ENCODE measurements at regions not wholly inside any gene's neighbourhood (a gene's known extent, or its start where the extent isn't known, plus 50 kb on each side); places are given as distances from the start of the nearest gene placed in this dataset.

GRCh38 chr7:82616059-82616728 is 172.6 kb upstream of the CACNA2D1 start:
- Histone ChIP-seq H3K4me3 (ENCODE audit: control insufficient read depth in 1 of 7, extremely low read depth in 1 of 7, insufficient read depth in 4 of 7, low read depth in 2 of 7, low read length in 6 of 7) (peak overlapping the region in 1 of 7 experiments; percentile 7), H3K9me3 (ENCODE audit: control extremely low read depth in 1 of 5, control insufficient read depth in 4 of 5, insufficient read depth in 2 of 5, low read depth in 1 of 5, low read length in 4 of 5) (no peaks in the 10 kb centered on the region), H3K4me1 (ENCODE audit: control extremely low read depth in 1 of 4, control insufficient read depth in 4 of 4, insufficient read depth in 4 of 4, low read length in 3 of 4) (peaks cover 0 to 15% (median 0%) of the 10 kb centered on the region in 4 experiments), H3K27me3 (replicated peaks in 2 of 5; ENCODE audit: control insufficient read depth in 4 of 5, insufficient read depth in 5 of 5, low read length in 4 of 5) (no peaks in the 10 kb centered on the region), H3K36me3 (ENCODE audit: control insufficient read depth in 4 of 4, insufficient read depth in 4 of 4, low read length in 3 of 4) (no peaks in the 10 kb centered on the region), H3K27ac (ENCODE audit: insufficient read depth in 1 of 2, low read depth in 1 of 2, low read length in 2 of 2, poor library complexity in 1 of 2, severe bottlenecking in 2 of 2) (no peak overlapping the region)
- CTCF ChIA-PET, result interaction anchor here (1.2 to 2.9 kb wide), 4 partner anchors 10 to 382 kb away, joined by 3 to 12 read pairs (median 4); no protein-coding TSS in a partner anchor
- peak in 2 of 3 donors; percentile 13 to 28 for DNase-seq
- POLR2A ChIA-PET, result no interaction called here
- WGBS (ENCODE audit: insufficient coverage), result 64% methylated on average over 2 of the region's 2 CpGs

- no peaks in the 10 kb centered on the region for H3K9me3 ChIP-seq (ENCODE audit: control extremely low read depth in 1 of 5, control insufficient read depth in 4 of 5, insufficient read depth in 2 of 5, low read depth in 1 of 5, low read length in 4 of 5)
- CTCF ChIA-PET, result interaction anchor here (1.3 to 2.9 kb wide), 3 partner anchors 10 to 113 kb away, joined by 4 to 12 read pairs (median 4); no protein-coding TSS in a partner anchor
- peak; percentile 28 to 87 (median 80) for DNase-seq
- POLR2A ChIA-PET, result no interaction called here
- H3K27me3 ChIP-seq (replicated peaks in 2 of 5; ENCODE audit: control insufficient read depth in 4 of 5, insufficient read depth in 5 of 5, low read length in 4 of 5), result no peaks in the 10 kb centered on the region
- H3K4me3 ChIP-seq (ENCODE audit: control insufficient read depth in 1 of 7, extremely low read depth in 1 of 7, insufficient read depth in 4 of 7, low read depth in 2 of 7, low read length in 6 of 7), result peak overlapping the region in 1 of 7 experiments; percentile 19
- no peaks in the 10 kb centered on the region for H3K36me3 ChIP-seq (ENCODE audit: control insufficient read depth in 4 of 4, insufficient read depth in 4 of 4, low read length in 3 of 4)
- WGBS (ENCODE audit: insufficient coverage), result 79% methylated on average over 2 of the region's 3 CpGs
- H3K27ac ChIP-seq (ENCODE audit: insufficient read depth in 1 of 2, low read depth in 1 of 2, low read length in 2 of 2, poor library complexity in 1 of 2, severe bottlenecking in 2 of 2), result no peak overlapping the region
- H3K4me1 ChIP-seq (ENCODE audit: control extremely low read depth in 1 of 4, control insufficient read depth in 4 of 4, insufficient read depth in 4 of 4, low read length in 3 of 4), result peaks cover 0 to 15% (median 0%) of the 10 kb centered on the region in 4 experiments
Measured at GRCh38 chr7:82615527-82615926, 171.9 kb upstream of the CACNA2D1 start.

- DNase-seq, result no peak
- ChIA-PET POLR2A (no interaction called here), CTCF (interaction anchor here (0.5 to 0.7 kb wide), 2 partner anchors 264 to 567 kb away, joined by 3 to 5 read pairs; no protein-coding TSS in a partner anchor)
- no peaks in the 10 kb centered on the region for H3K4me1 ChIP-seq (ENCODE audit: control extremely low read depth in 1 of 4, control insufficient read depth in 4 of 4, insufficient read depth in 4 of 4, low read length in 3 of 4)
- H3K9me3 ChIP-seq (ENCODE audit: control extremely low read depth in 1 of 5, control insufficient read depth in 4 of 5, insufficient read depth in 2 of 5, low read depth in 1 of 5, low read length in 4 of 5), result no peaks in the 10 kb centered on the region
- H3K4me3 ChIP-seq (ENCODE audit: control insufficient read depth in 1 of 7, extremely low read depth in 1 of 7, insufficient read depth in 4 of 7, low read depth in 2 of 7, low read length in 6 of 7), result no peak overlapping the region
- no peak overlapping the region for H3K27ac ChIP-seq (ENCODE audit: insufficient read depth in 1 of 2, low read depth in 1 of 2, low read length in 2 of 2, poor library complexity in 1 of 2, severe bottlenecking in 2 of 2)
- no peaks in the 10 kb centered on the region for H3K27me3 ChIP-seq (replicated peaks in 2 of 5; ENCODE audit: control insufficient read depth in 4 of 5, insufficient read depth in 5 of 5, low read length in 4 of 5)
- H3K36me3 ChIP-seq (ENCODE audit: control insufficient read depth in 4 of 4, insufficient read depth in 4 of 4, low read length in 3 of 4), result no peaks in the 10 kb centered on the region
Measured at GRCh38 chr7:82609746-82610145, 166.2 kb upstream of the CACNA2D1 start.

GRCh38 chr7:82605247-82605864 is 161.8 kb upstream of the CACNA2D1 start:
- ChIA-PET CTCF (interaction anchor here (0.8 to 2.8 kb wide), 25 partner anchors 9 to 1121 kb away, joined by 3 to 20 read pairs (median 3); no protein-coding TSS in a partner anchor), POLR2A (no interaction called here)
- Histone ChIP-seq H3K27ac (ENCODE audit: insufficient read depth in 1 of 2, low read depth in 1 of 2, low read length in 2 of 2, poor library complexity in 1 of 2, severe bottlenecking in 2 of 2) (no peak overlapping the region), H3K4me3 (ENCODE audit: control insufficient read depth in 1 of 7, extremely low read depth in 1 of 7, insufficient read depth in 4 of 7, low read depth in 2 of 7, low read length in 6 of 7) (no peak overlapping the region), H3K9me3 (ENCODE audit: control extremely low read depth in 1 of 5, control insufficient read depth in 4 of 5, insufficient read depth in 2 of 5, low read depth in 1 of 5, low read length in 4 of 5) (no peaks in the 10 kb centered on the region), H3K27me3 (replicated peaks in 2 of 5; ENCODE audit: control insufficient read depth in 4 of 5, insufficient read depth in 5 of 5, low read length in 4 of 5) (no peaks in the 10 kb centered on the region), H3K4me1 (ENCODE audit: control extremely low read depth in 1 of 4, control insufficient read depth in 4 of 4, insufficient read depth in 4 of 4, low read length in 3 of 4) (no peaks in the 10 kb centered on the region), H3K36me3 (ENCODE audit: control insufficient read depth in 4 of 4, insufficient read depth in 4 of 4, low read length in 3 of 4) (no peaks in the 10 kb centered on the region)
- WGBS (ENCODE audit: insufficient coverage), result no CpG with 5 or more reads among the region's 4 CpGs
- DNase-seq, result peak; percentile 50 to 72 (median 62)

GRCh38 chr7:82602066-82602465 is 158.5 kb upstream of the CACNA2D1 start:
- no peak overlapping the region for H3K27ac ChIP-seq (ENCODE audit: insufficient read depth in 1 of 2, low read depth in 1 of 2, low read length in 2 of 2, poor library complexity in 1 of 2, severe bottlenecking in 2 of 2)
- ChIA-PET CTCF (interaction anchor here (0.9 kb wide), 1 partner anchor 120 kb away, joined by 3 read pairs; no protein-coding TSS in a partner anchor), POLR2A (no interaction called here)
- no peak overlapping the region for H3K4me3 ChIP-seq (ENCODE audit: control insufficient read depth in 1 of 7, extremely low read depth in 1 of 7, insufficient read depth in 4 of 7, low read depth in 2 of 7, low read length in 6 of 7)
- no peaks in the 10 kb centered on the region for H3K9me3 ChIP-seq (ENCODE audit: control extremely low read depth in 1 of 5, control insufficient read depth in 4 of 5, insufficient read depth in 2 of 5, low read depth in 1 of 5, low read length in 4 of 5)
- H3K27me3 ChIP-seq (replicated peaks in 2 of 5; ENCODE audit: control insufficient read depth in 4 of 5, insufficient read depth in 5 of 5, low read length in 4 of 5), result no peaks in the 10 kb centered on the region
- no peaks in the 10 kb centered on the region for H3K36me3 ChIP-seq (ENCODE audit: control insufficient read depth in 4 of 4, insufficient read depth in 4 of 4, low read length in 3 of 4)
- peaks cover 0 to 12% (median 2%) of the 10 kb centered on the region in 4 experiments for H3K4me1 ChIP-seq (ENCODE audit: control extremely low read depth in 1 of 4, control insufficient read depth in 4 of 4, insufficient read depth in 4 of 4, low read length in 3 of 4)
- 94% methylated on average over 7 of the region's 7 CpGs for WGBS (ENCODE audit: insufficient coverage)
- DNase-seq, result no peak

DNA sequence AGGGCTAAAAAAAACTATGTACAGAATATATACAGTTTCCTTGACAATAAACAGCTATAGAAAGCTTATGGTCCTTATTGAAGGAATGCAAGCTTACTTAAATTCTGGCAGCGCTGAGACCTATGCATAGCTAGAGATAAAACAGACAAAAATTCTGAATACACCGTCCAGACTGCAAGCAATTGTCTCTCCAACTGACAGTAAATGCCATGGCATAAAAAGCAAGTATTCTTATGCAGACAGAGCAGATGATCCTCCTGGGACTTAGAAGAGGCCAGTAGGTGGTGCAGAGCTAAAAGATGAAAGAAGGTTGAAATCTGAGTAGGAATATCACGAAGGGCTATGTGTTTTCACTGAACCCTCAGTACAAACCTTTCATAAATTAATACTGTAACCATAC is 157.0 kb upstream of the CACNA2D1 start:
- Histone ChIP-seq H3K4me1 (ENCODE audit: control extremely low read depth in 1 of 4, control insufficient read depth in 4 of 4, insufficient read depth in 4 of 4, low read length in 3 of 4) (peaks cover 5 to 16% (median 10%) of the 10 kb centered on the region in 4 experiments), H3K27ac (ENCODE audit: insufficient read depth in 1 of 2, low read depth in 1 of 2, low read length in 2 of 2, poor library complexity in 1 of 2, severe bottlenecking in 2 of 2) (no peak overlapping the region), H3K9me3 (ENCODE audit: control extremely low read depth in 1 of 5, control insufficient read depth in 4 of 5, insufficient read depth in 2 of 5, low read depth in 1 of 5, low read length in 4 of 5) (no peaks in the 10 kb centered on the region), H3K27me3 (replicated peaks in 2 of 5; ENCODE audit: control insufficient read depth in 4 of 5, insufficient read depth in 5 of 5, low read length in 4 of 5) (no peaks in the 10 kb centered on the region), H3K36me3 (ENCODE audit: control insufficient read depth in 4 of 4, insufficient read depth in 4 of 4, low read length in 3 of 4) (no peaks in the 10 kb centered on the region), H3K4me3 (ENCODE audit: control insufficient read depth in 1 of 7, extremely low read depth in 1 of 7, insufficient read depth in 4 of 7, low read depth in 2 of 7, low read length in 6 of 7) (no peak overlapping the region)
- ChIA-PET CTCF (no interaction called here), POLR2A (no interaction called here)
- no peak for DNase-seq
- WGBS (ENCODE audit: insufficient coverage), result 100% methylated on average over 1 of the region's 3 CpGs

- Histone ChIP-seq H3K4me3 (ENCODE audit: control insufficient read depth in 1 of 7, extremely low read depth in 1 of 7, insufficient read depth in 4 of 7, low read depth in 2 of 7, low read length in 6 of 7) (no peak overlapping the region), H3K9me3 (ENCODE audit: control extremely low read depth in 1 of 5, control insufficient read depth in 4 of 5, insufficient read depth in 2 of 5, low read depth in 1 of 5, low read length in 4 of 5) (no peaks in the 10 kb centered on the region), H3K4me1 (ENCODE audit: control extremely low read depth in 1 of 4, control insufficient read depth in 4 of 4, insufficient read depth in 4 of 4, low read length in 3 of 4) (peaks cover 5 to 22% (median 13%) of the 10 kb centered on the region in 4 experiments), H3K36me3 (ENCODE audit: control insufficient read depth in 4 of 4, insufficient read depth in 4 of 4, low read length in 3 of 4) (no peaks in the 10 kb centered on the region), H3K27me3 (replicated peaks in 2 of 5; ENCODE audit: control insufficient read depth in 4 of 5, insufficient read depth in 5 of 5, low read length in 4 of 5) (no peaks in the 10 kb centered on the region), H3K27ac (ENCODE audit: insufficient read depth in 1 of 2, low read depth in 1 of 2, low read length in 2 of 2, poor library complexity in 1 of 2, severe bottlenecking in 2 of 2) (no peak overlapping the region)
- POLR2A ChIA-PET, result no interaction called here
- CTCF ChIA-PET, result no interaction called here
- DNase-seq, result no peak
Measured at GRCh38 chr7:82599895-82600294, 156.3 kb upstream of the CACNA2D1 start.

Measured in common myeloid progenitor, CD34-positive (primary cell).